Transverse colon (tissue), 4 donors: ENCODE measurements at regions not wholly inside any gene's neighbourhood (a gene's known extent, or its start where the extent isn't known, plus 50 kb on each side); places are given as distances from the start of the nearest gene placed in this dataset.

Experiments used
- DNase-seq: peaks from one replicate; pipeline ENCODE4 v3.0.0-alpha.2; 2019
- H3K27ac ChIP-seq, 4 donors: fragments of 200-600 bp; sonication (generic); 2 replicates each; pipeline ENCODE4 v1.5.1; 2016 to 2018; ENCODE audit warnings: inconsistent platforms in 4 of 4
- H3K27me3 ChIP-seq: fragments of 200-600 bp; sonication (generic); 2 replicates; pipeline ENCODE4 v1.5.1; 2017; ENCODE audit warnings: inconsistent platforms
- H3K36me3 ChIP-seq, 4 donors: fragments of 200-600 bp; sonication (generic); 2 replicates each; pipeline ENCODE4 v1.5.1; 2017 to 2019; ENCODE audit warnings: inconsistent platforms in 4 of 4
- H3K4me1 ChIP-seq, 4 donors: fragments of 200-600 bp; sonication (generic); 2 replicates each; pipeline ENCODE4 v1.5.1; 2017 to 2020; ENCODE audit warnings: inconsistent platforms in 4 of 4
- H3K4me3 ChIP-seq, 4 donors: fragments of 200-600 bp; sonication (generic); 1 replicate in 1 of 4; 2 replicates in 3 of 4; pipeline versions ENCODE4 v1.5.1 to v1.6.1; 2017 to 2019; ENCODE audit warnings: inconsistent platforms in 4 of 4
- H3K9me3 ChIP-seq, 2 donors: fragments of 200-600 bp; sonication (generic); 2 replicates each; pipeline ENCODE4 v1.5.1; 2017 to 2019; ENCODE audit warnings: inconsistent platforms in 2 of 2
- CTCF ChIP-seq, 5 experiments: fragments of 200-600 bp in 3 of 5; fragments of 450-650 bp in 2 of 5; sonication (generic) in 3 of 5; IDR thresholded peaks; 1 replicate in 2 of 5; 2 replicates in 3 of 5; pipeline ENCODE4 v1.5.1; 2016 to 2017; ENCODE audit warnings: antibody characterized with exemption in 5 of 5, inconsistent platforms in 3 of 5, mild to moderate bottlenecking in 2 of 5, moderate library complexity in 1 of 5
- EP300 ChIP-seq: sonication (generic); formaldehyde crosslinking; IDR thresholded peaks from one replicate; pipeline ENCODE4 v1.6.1; 2017; ENCODE audit warnings: antibody characterized with exemption, low read depth
- POLR2A ChIP-seq: fragments of 450-650 bp; IDR thresholded peaks from one replicate; pipeline ENCODE4 v1.6.1; 2016; ENCODE audit warnings: antibody characterized with exemption, mild to moderate bottlenecking, moderate library complexity
- POLR2AphosphoS5 ChIP-seq, 3 donors: sonication (generic); formaldehyde crosslinking; IDR thresholded peaks; one replicate each; pipeline ENCODE4 v1.6.1; 2016; ENCODE audit warnings: antibody characterized with exemption in 3 of 3
- WGBS, 2 donors: methylation state at CpG; one replicate each; pipeline ENCODE4 v1.1.5; 2018; ENCODE audit warnings: low coverage in 1 of 2; 5-methylcytosine and 5-hydroxymethylcytosine counted together
- in situ Hi-C, 4 donors: fragments of 200-750 bp; cut with MboI; loops; one replicate each; pipeline versions ENCODE4 v1.15.0 to v1.15.1; 2017; ENCODE audit warnings: low sequenced_read_pairs in 3 of 4, low pct_ligation_motif_present in 1 of 4, low pct_unique_long_range_greater_than_20kb in 1 of 4
- intact Hi-C: fragments of 100-400 bp; cut with DNase I; formaldehyde crosslinking; loops from one replicate; pipeline ENCODE4 v1.15.1; 2023; ENCODE audit warnings: low total_unique reads

DNA sequence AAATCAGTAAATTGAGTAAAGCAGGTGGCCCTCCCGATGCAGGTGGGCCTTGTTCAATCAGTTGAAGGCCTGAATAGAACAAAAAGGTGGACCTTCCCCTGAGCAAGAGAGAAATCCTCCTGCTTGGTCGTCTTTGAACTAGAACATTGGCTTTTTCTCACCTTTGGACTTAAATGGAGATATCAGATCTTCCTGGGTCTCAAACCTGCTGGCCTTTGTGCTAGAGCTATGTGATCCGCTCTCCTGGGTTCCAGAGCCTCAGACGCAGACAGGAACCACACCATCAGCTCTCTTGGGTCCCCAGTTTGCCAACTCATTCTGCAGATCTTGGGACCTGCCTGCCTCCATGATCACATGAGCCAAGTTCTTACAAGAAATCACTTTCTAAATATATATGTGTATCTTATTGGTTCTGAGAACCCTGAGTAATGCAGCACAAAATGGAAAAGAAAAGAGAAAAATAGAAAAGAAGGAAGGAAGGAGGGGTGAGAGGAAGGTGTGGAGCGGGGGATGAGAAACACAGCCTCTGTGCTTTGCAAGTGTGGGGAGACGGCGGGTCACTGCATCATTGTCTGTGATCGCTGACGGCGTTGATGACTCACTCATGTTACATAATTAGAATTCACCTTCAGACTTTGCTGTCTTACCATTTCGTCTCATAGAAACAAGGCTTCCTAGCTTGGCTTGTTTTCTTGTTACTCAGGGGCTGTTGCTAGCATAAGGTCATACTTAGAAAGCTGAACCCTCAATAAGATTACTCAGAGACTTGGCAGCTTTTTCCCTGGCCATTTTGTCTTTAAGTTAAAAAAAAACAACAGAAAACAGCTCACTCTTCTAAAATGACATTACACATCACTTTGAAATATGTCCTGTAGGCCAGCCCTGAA is 85.7 kb upstream of the NEDD9 start:
- peak; percentile 78 for DNase-seq
- WGBS, 2 donors, result 44 to 53% methylated on average over 7 to 11 of the region's 11 CpGs
- in situ Hi-C loops (no loop called here), intact Hi-C loops (no loop called here)
- Histone ChIP-seq H3K4me1 (peaks cover 8 to 28% (median 16%) of the 10 kb centered on the region in 4 donors), H3K4me3 (no peak overlapping the region), H3K27ac (peak overlapping the region; percentile 46 to 72 (median 62)), H3K9me3 (no peaks in the 10 kb centered on the region), H3K36me3 (no peaks in the 10 kb centered on the region), H3K27me3 (no peaks in the 10 kb centered on the region)
- TF ChIP-seq POLR2A (no peak), CTCF (IDR thresholded peaks at IDR 0.05) (no peak), EP300 (peak; percentile 57), POLR2AphosphoS5 (IDR thresholded peaks at IDR 0.05) (peak; percentile 43 to 78 (median 77))

GRCh38 chr6:11315743-11316437 is 83.4 kb upstream of the NEDD9 start:
- H3K27me3 ChIP-seq, result no peaks in the 10 kb centered on the region
- H3K36me3 ChIP-seq, result no peaks in the 10 kb centered on the region
- WGBS, 2 donors, result 46 to 54% methylated on average over 4 to 5 of the region's 5 CpGs
- H3K4me3 ChIP-seq, result no peak overlapping the region
- no peaks in the 10 kb centered on the region for H3K9me3 ChIP-seq
- no peak for TF ChIP-seq CTCF (IDR thresholded peaks at IDR 0.05)
- peak in 1 of 3 donors; percentile 53 for TF ChIP-seq POLR2AphosphoS5 (IDR thresholded peaks at IDR 0.05)
- intact Hi-C loops, result no loop called here
- peak overlapping the region in 3 of 4 donors; percentile 18 to 62 (median 49) for H3K27ac ChIP-seq
- in situ Hi-C loops, result no loop called here
- peak; percentile 42 for DNase-seq
- peaks cover 8 to 28% (median 16%) of the 10 kb centered on the region in 4 donors for H3K4me1 ChIP-seq

DNA sequence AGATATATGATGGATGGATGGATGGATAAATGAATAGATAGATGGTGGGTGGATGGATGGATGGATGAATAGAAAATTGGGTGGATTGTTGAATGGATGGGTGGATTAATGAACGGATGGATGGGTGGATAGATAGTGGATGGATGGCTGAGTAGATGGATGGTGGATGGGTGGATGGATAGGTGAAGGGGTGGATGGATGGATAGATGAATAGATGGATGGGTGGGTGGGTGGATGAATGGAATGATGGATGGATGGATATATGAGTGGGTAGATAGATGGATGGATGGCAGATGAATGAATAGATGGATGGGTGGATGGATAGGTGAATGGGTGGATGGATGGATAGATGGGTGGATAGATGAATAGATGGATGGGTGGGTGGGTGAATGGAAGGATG is 80.7 kb upstream of the NEDD9 start:
- Histone ChIP-seq H3K4me1 (peaks cover 0 to 18% (median 6%) of the 10 kb centered on the region in 4 donors), H3K9me3 (no peaks in the 10 kb centered on the region), H3K27ac (no peak overlapping the region), H3K4me3 (no peak overlapping the region), H3K36me3 (no peaks in the 10 kb centered on the region), H3K27me3 (no peaks in the 10 kb centered on the region)
- TF ChIP-seq POLR2AphosphoS5 (IDR thresholded peaks at IDR 0.05) (no peak), CTCF (IDR thresholded peaks at IDR 0.05) (no peak), EP300 (no peak), POLR2A (no peak)
- in situ Hi-C loops (no loop called here), intact Hi-C loops (no loop called here)
- DNase-seq, result no peak
- 92 to 95% methylated on average over 1 of the region's 1 CpG for WGBS, 2 donors

DNA sequence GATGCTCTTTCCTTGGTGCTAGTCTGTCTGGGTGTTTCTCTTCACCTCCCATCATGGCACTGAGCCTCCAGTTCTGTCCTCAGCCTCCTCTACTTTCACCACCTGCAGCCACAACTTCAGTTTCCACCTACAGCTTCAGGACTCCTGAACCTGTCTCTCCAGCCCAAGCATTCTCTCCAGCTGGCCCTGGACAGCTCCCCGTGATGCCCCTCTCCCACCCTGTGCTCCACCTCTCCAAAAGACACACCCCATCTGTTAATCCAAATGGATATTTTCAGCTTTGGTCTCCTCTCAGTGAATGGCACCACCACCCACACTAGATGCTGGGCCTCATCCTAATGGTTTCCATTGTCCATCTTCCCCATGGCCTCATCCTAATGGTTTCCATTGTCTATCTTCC is 79.5 kb upstream of the NEDD9 start:
- no peak for TF ChIP-seq POLR2A
- no peak for TF ChIP-seq CTCF (IDR thresholded peaks at IDR 0.05)
- TF ChIP-seq EP300, result no peak
- no peak for TF ChIP-seq POLR2AphosphoS5 (IDR thresholded peaks at IDR 0.05)
- DNase-seq, result no peak
- intact Hi-C loops, result no loop called here
- in situ Hi-C loops, result no loop called here
- H3K4me3 ChIP-seq, result no peak overlapping the region
- H3K9me3 ChIP-seq, result no peaks in the 10 kb centered on the region
- H3K27me3 ChIP-seq, result no peaks in the 10 kb centered on the region
- peaks cover 0 to 12% (median 0%) of the 10 kb centered on the region in 4 donors for H3K4me1 ChIP-seq
- H3K36me3 ChIP-seq, result no peaks in the 10 kb centered on the region
- no peak overlapping the region for H3K27ac ChIP-seq
- WGBS, 2 donors, result 96 to 100% methylated on average over 1 of the region's 1 CpG
